DMS114 treated with DMSO at 0.1 percent for 48 hours (cell line): ENCODE measurements at regions not wholly inside any gene's neighbourhood (a gene's known extent, or its start where the extent isn't known, plus 50 kb on each side); places are given as distances from the start of the nearest gene placed in this dataset.
"Not testable (repeated sequence)": the region's sequence is repeated elsewhere in the genome, so short reads cannot be mapped to it uniquely, and the experiment has no call there.

Source experiments
- DNase-seq: peaks from one replicate; lab custom pipeline; 2025; ENCODE audit not compliant: unreplicated experiment; lab: John Stamatoyannopoulos, UW

GRCh38 chr14:82778008-82778590 lies 1244.4 kb upstream of the SEL1L start:
- no peak for DNase-seq

DNA sequence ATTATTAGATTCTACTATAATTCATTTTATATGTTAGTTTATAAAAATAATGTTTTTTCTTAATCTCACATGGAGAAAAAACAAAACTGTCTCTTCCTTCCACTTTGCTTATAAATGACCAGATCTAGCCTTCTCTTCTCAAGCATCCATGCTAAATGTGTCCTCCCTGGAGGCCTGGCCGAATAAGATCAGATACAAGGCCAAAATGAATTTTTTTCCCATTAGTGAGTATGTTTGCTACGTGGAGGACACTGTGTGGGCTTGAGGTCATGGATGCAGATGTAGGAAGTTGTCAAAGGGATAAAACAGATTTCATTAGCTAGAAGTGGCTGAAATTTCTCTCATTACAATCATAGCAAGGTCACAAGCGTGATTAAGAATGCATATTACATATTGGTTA lies 1244.9 kb upstream of the SEL1L start:
- no peak for DNase-seq

DNA sequence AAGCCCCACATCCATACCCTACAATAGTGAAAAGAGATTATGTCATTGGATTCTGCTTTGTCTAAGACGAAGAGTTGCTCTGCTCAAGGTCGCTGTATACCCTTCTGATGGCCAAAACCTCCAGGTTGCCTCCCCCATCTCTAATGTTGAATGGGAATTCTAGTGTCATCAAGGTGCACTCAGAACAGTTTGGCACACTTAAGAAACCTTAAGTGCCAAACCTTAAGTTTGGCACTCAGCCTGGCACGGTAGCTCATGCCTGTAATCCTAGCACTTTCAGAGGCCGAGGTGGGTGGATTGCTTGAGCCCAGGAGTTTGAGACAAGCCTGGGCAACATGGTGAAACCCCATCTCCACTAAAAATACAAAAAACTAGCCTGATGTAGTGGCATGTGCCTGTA lies 1245.6 kb upstream of the SEL1L start:
- DNase-seq, result no peak

DNA sequence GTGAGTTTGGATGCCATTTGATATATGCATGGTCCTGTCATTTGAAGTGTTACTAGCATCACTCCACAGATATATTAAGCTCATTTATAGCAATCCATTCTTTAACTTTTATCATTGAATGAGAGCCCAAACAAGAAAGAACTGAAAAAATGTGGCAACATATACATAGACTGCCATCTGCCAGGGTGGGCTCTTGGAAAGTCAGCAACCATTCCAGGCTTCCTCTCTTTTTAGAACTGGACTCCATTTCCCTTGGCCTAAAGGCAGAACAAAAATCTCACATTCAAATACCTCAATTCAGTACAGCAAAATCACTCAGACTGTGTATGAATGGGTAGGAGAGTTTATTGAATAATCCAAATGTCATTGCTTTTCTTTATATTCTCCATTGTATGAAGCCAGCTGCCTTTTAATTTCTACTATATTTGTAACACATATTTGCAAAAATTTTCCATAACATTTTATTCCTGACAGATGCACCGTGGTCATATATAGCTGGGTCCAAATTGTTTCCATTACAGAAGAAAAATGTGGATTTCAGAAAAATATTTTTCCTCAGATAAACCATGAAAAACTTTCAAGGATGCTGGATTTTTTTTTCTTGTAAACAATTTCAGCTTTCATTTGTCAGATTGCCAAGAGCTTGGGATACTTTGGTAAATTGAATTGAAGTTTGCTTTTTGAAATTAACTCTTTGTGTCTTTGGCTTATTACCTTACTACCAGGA lies 1252.3 kb upstream of the SEL1L start:
- DNase-seq, result no peak

- DNase-seq, result no peak
These were observed 1252.8 kb upstream of the SEL1L start for GRCh38 chr14:82786483-82786880.

- no peak for DNase-seq
These were observed 1262.4 kb upstream of the SEL1L start for GRCh38 chr14:82796086-82796485.

GRCh38 chr14:82798276-82798675 lies 1264.6 kb upstream of the SEL1L start:
- no peak for DNase-seq

GRCh38 chr14:82805892-82806825 lies 1272.5 kb upstream of the SEL1L start:
- no peak for DNase-seq

DNA sequence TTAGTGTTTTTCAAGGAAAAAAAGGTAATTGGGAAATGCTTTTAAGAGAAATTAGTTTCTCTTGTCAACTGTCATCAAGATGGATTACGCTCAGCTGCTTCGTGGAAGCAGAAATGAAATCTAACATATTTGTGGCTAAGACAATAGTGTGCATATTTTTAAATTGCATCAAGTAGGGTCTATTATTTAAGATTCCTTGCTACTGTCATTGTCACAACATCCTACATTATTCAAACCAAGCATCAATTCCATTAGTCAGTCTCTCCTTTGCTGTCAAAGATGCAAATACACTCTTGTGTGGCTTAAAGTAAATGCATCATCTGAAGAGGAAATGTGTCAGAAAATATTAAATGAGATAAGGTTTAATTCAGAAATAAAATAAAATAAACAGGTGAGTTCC lies 1277.6 kb upstream of the SEL1L start:
- no peak for DNase-seq

- not testable (repeated sequence) for DNase-seq
These were observed 1280.7 kb upstream of the SEL1L start for GRCh38 chr14:82814339-82814738.

- no peak for DNase-seq
These were observed 1296.9 kb upstream of the SEL1L start for GRCh38 chr14:82830596-82830995.

GRCh38 chr14:82836256-82836950 lies 1302.8 kb upstream of the SEL1L start:
- no peak for DNase-seq

GRCh38 chr14:82837611-82838140 lies 1304.0 kb upstream of the SEL1L start:
- DNase-seq, result no peak

DNA sequence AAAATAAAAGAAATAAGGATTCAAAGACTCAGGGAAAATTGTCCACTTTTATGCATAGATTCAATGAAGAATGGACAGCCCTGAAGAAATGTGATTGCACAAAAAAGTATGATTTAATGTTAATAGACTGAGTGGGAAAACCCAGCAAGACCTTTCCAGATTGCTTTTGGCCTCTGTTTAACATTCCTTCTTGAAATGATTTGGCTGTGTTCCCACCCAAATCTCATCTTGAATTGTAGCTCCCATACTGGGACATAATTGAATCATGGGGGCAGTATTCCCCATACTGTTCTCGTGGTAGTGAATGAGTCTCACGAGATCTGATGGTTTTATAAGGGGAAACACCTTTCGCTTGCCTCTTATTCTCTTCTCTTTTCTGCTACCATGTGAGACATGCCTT lies 1316.9 kb upstream of the SEL1L start:
- no peak for DNase-seq

- no peak for DNase-seq
These were observed 1320.5 kb upstream of the SEL1L start for GRCh38 chr14:82854131-82854530.

GRCh38 chr14:82854901-82855300 lies 1321.2 kb upstream of the SEL1L start:
- DNase-seq, result no peak

DNA sequence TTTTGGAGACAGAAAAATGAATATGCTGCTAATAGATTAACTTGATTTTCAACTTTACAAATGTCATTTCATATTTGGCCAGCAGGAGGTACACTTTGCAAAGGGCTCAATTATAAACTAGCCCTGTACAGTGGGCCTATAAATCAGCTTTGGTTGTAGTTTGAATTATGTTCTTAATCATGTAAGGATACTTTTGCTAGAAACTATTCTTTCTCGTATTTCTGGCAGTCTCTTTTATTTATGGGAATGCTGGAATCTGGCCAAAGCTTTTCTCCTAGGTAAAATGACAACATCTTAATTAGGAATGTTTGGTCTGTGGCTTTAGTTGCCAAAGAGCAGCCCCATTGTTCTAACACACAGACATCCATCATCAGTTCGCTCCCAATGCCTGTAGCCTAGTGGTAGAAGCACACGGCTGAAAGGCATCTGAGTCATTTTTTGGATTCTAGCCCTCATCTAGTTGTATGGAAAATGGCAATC lies 1322.3 kb upstream of the SEL1L start:
- no peak for DNase-seq

- DNase-seq, result no peak
These were observed 1327.7 kb upstream of the SEL1L start for GRCh38 chr14:82861313-82861712.

DNA sequence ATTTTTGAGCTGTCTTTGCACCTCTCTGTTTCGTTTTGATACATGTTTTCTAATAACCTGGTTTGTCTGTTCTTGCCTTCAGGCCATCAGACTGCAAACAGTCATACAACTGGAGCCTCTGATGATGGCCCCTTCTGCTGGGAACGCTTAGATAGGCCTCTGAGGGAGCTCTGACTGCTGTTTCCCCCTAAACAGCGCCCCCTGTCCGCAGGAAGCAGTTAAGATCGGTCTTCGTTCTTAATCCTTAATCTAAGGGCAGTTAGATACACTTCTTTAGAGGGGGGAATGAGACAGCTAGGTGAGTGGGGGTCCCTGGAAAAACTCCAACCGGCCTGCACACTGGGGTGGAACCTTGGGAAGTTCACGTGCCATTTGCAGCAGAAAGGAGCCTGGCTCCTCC lies 1338.8 kb upstream of the SEL1L start:
- no peak for DNase-seq

DNA sequence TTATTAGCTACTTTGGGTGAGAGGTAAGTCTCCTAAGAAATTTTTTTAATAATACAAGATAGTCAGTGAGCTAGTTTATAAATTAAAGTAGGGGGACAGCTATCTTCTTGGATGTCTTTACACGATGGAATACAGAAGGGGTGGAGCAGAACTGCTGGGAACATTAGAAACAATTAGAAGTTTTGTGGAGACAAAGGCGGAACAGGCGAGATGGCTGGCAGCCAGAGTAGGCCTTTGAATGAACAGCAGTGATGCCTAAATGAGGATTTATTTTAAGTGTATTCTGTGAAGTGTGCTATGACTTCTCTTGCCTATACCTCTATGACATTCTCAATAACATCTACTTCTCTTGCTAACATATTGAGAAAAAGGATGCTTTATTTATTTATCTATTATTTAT lies 1345.3 kb upstream of the SEL1L start:
- DNase-seq, result no peak
